ENCODE measurements at regions not wholly inside any gene's neighbourhood (a gene's known extent, or its start where the extent isn't known, plus 50 kb on each side); places are given as distances from the start of the nearest gene placed in this dataset.
"Not testable (repeated sequence)": the region's sequence is repeated elsewhere in the genome, so short reads cannot be mapped to it uniquely, and the experiment has no call there.

- TF ChIP-seq, protein P1, sequence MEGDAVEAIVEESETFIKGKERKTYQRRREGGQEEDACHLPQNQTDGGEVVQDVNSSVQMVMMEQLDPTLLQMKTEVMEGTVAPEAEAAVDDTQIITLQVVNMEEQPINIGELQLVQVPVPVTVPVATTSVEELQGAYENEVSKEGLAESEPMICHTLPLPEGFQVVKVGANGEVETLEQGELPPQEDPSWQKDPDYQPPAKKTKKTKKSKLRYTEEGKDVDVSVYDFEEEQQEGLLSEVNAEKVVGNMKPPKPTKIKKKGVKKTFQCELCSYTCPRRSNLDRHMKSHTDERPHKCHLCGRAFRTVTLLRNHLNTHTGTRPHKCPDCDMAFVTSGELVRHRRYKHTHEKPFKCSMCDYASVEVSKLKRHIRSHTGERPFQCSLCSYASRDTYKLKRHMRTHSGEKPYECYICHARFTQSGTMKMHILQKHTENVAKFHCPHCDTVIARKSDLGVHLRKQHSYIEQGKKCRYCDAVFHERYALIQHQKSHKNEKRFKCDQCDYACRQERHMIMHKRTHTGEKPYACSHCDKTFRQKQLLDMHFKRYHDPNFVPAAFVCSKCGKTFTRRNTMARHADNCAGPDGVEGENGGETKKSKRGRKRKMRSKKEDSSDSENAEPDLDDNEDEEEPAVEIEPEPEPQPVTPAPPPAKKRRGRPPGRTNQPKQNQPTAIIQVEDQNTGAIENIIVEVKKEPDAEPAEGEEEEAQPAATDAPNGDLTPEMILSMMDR (IDR thresholded peaks at IDR 0.05): not testable (repeated sequence)
- TF ChIP-seq EZH2phosphoT487 (IDR thresholded peaks at IDR 0.05): not testable (repeated sequence)
Measured at GRCh38 chr18:30772170-30772569, 270.4 kb downstream of the DSC3 start.
